Naive thymus-derived CD4-positive, alpha-beta T cell (primary cell): ENCODE measurements at regions not wholly inside any gene's neighbourhood (a gene's known extent, or its start where the extent isn't known, plus 50 kb on each side); places are given as distances from the start of the nearest gene placed in this dataset.
"Not testable (repeated sequence)": the region's sequence is repeated elsewhere in the genome, so short reads cannot be mapped to it uniquely, and the experiment has no call there.

Experiments
- ATAC-seq: fragments of 150-1000 bp; cut with Tn5 transposase; 2 replicates; pipeline ENCODE4 v1.10.0; 2021; ENCODE audit warnings: mild to moderate bottlenecking, moderate library complexity
- CTCF ChIA-PET: fragments of 350-600 bp; sonication (Branson Sonifier 250); formaldehyde crosslinking; loops from one replicate; lab custom pipeline; 2021; ENCODE audit warnings: antibody characterized with exemption; lab: Charles Lee
- POLR2A ChIA-PET: fragments of 350-600 bp; sonication (Branson Sonifier 250); formaldehyde crosslinking; loops from one replicate; lab custom pipeline; 2021; ENCODE audit warnings: antibody characterized with exemption, inconsistent platforms; lab: Charles Lee
- DNase-seq, 9 donors: peaks; one replicate each; pipeline versions ENCODE4 v3.0.0 to v3.0.0-alpha.2; 2020 to 2022; ENCODE audit warnings: mixed read lengths in 1 of 9
- H3K27ac ChIP-seq: one replicate; pipeline ENCODE4 v1.7.0; 2013; ENCODE audit warnings: mild to moderate bottlenecking, low read depth, low read length, moderate library complexity
- H3K27me3 ChIP-seq, 2 donors: one replicate each; pipeline ENCODE4 v1.7.0; 2013; ENCODE audit warnings: low read length in 2 of 2, mild to moderate bottlenecking in 2 of 2, moderate library complexity in 2 of 2; ENCODE audit not compliant: control insufficient read depth in 2 of 2, insufficient read depth in 2 of 2
- H3K36me3 ChIP-seq, 3 experiments: 1 replicate in 2 of 3; 2 replicates in 1 of 3; pipeline ENCODE4 v1.7.0; 2013; ENCODE audit warnings: low read length in 3 of 3, mild to moderate bottlenecking in 3 of 3, moderate library complexity in 1 of 3; ENCODE audit not compliant: insufficient read depth in 3 of 3, control insufficient read depth in 2 of 3
- H3K4me1 ChIP-seq, 2 donors: one replicate each; pipeline ENCODE4 v1.7.0; 2013; ENCODE audit warnings: low read length in 2 of 2, mild to moderate bottlenecking in 2 of 2, moderate library complexity in 1 of 2; ENCODE audit not compliant: control insufficient read depth in 2 of 2, insufficient read depth in 2 of 2
- H3K4me3 ChIP-seq: 2 replicates; pipeline ENCODE4 v1.7.0; 2013; ENCODE audit warnings: mild to moderate bottlenecking, low read length
- H3K9me3 ChIP-seq, 3 experiments: 1 replicate in 2 of 3; 2 replicates in 1 of 3; pipeline ENCODE4 v1.7.0; 2013; ENCODE audit warnings: low read length in 3 of 3; ENCODE audit not compliant: control insufficient read depth in 2 of 3
- H3K27ac Mint-ChIP-seq, 9 donors: one replicate each; pipeline ENCODE4 v1.8.0; 2020 to 2022; ENCODE audit warnings: mixed read lengths in 9 of 9, mild to moderate bottlenecking in 8 of 9, moderate library complexity in 5 of 9, inconsistent platforms in 2 of 9
- H3K27me3 Mint-ChIP-seq, 5 donors: one replicate each; pipeline ENCODE4 v1.8.0; 2021 to 2022; ENCODE audit warnings: mixed read lengths in 5 of 5, mild to moderate bottlenecking in 1 of 5
- H3K36me3 Mint-ChIP-seq, 5 donors: one replicate each; pipeline ENCODE4 v1.8.0; 2020 to 2022; ENCODE audit warnings: mixed read lengths in 5 of 5, mild to moderate bottlenecking in 3 of 5, inconsistent platforms in 1 of 5
- H3K4me1 Mint-ChIP-seq, 7 donors: one replicate each; pipeline ENCODE4 v1.8.0; 2020 to 2022; ENCODE audit warnings: mixed read lengths in 7 of 7, mild to moderate bottlenecking in 3 of 7, inconsistent platforms in 1 of 7
- H3K4me3 Mint-ChIP-seq, 10 donors: one replicate each; pipeline ENCODE4 v1.8.0; 2020 to 2022; ENCODE audit warnings: mild to moderate bottlenecking in 10 of 10, mixed read lengths in 10 of 10, moderate library complexity in 6 of 10, inconsistent platforms in 2 of 10
- H3K9me3 Mint-ChIP-seq, 11 donors: one replicate each; pipeline ENCODE4 v1.8.0; 2020 to 2022; ENCODE audit warnings: mixed read lengths in 11 of 11, mild to moderate bottlenecking in 4 of 11, inconsistent platforms in 1 of 11, moderate library complexity in 1 of 11
- intact Hi-C, 2 donors: fragments of 100-400 bp; cut with micrococcal nuclease; formaldehyde crosslinking; loops; one replicate each; pipeline ENCODE4 v1.15.1; 2023

GRCh38 chrX:121733514-121733913 lies 686.1 kb downstream of the GLUD2 start:
- Mint-ChIP-seq H3K27me3 (no peaks in the 10 kb centered on the region), H3K4me1 (no peaks in the 10 kb centered on the region), H3K36me3 (no peaks in the 10 kb centered on the region), H3K27ac (no peak overlapping the region), H3K4me3 (no peak overlapping the region), H3K9me3 (peaks cover 0 to 2% (median 0%) of the 10 kb centered on the region in 11 donors)
- ChIA-PET CTCF (no interaction called here), POLR2A (no interaction called here)
- no peaks in the 10 kb centered on the region for H3K9me3 ChIP-seq
- H3K4me1 ChIP-seq, result no peaks in the 10 kb centered on the region
- no peak overlapping the region for H3K27ac ChIP-seq
- DNase-seq (no peak), ATAC-seq (no peak)
- intact Hi-C loops, result no loop called here
- H3K27me3 ChIP-seq, result no peaks in the 10 kb centered on the region
- H3K36me3 ChIP-seq, result no peaks in the 10 kb centered on the region
- no peak overlapping the region for H3K4me3 ChIP-seq

GRCh38 chrX:121746105-121746504 lies 698.7 kb downstream of the GLUD2 start:
- no peaks in the 10 kb centered on the region for H3K9me3 ChIP-seq
- Mint-ChIP-seq H3K4me1 (no peaks in the 10 kb centered on the region), H3K36me3 (no peaks in the 10 kb centered on the region), H3K27ac (no peak overlapping the region), H3K9me3 (peaks cover 0 to 4% (median 0%) of the 10 kb centered on the region in 11 donors), H3K4me3 (no peak overlapping the region), H3K27me3 (no peaks in the 10 kb centered on the region)
- no peak overlapping the region for H3K27ac ChIP-seq
- H3K4me1 ChIP-seq, result no peaks in the 10 kb centered on the region
- ATAC-seq, result no peak
- no peak overlapping the region for H3K4me3 ChIP-seq
- ChIA-PET CTCF (no interaction called here), POLR2A (no interaction called here)
- DNase-seq, result no peak
- no peaks in the 10 kb centered on the region for H3K36me3 ChIP-seq
- intact Hi-C loops, result no loop called here
- no peaks in the 10 kb centered on the region for H3K27me3 ChIP-seq

- POLR2A ChIA-PET, H3K9me3 ChIP-seq, H3K36me3 ChIP-seq, intact Hi-C loops, H3K4me1 Mint-ChIP-seq, H3K9me3 Mint-ChIP-seq, ATAC-seq, H3K27me3 Mint-ChIP-seq, H3K27ac ChIP-seq, H3K4me3 Mint-ChIP-seq, CTCF ChIA-PET, H3K4me3 ChIP-seq, H3K36me3 Mint-ChIP-seq, H3K27me3 ChIP-seq, H3K4me1 ChIP-seq, DNase-seq, H3K27ac Mint-ChIP-seq: not testable (repeated sequence)
Observed at GRCh38 chrX:121753602-121754001, 706.2 kb downstream of the GLUD2 start.

DNA sequence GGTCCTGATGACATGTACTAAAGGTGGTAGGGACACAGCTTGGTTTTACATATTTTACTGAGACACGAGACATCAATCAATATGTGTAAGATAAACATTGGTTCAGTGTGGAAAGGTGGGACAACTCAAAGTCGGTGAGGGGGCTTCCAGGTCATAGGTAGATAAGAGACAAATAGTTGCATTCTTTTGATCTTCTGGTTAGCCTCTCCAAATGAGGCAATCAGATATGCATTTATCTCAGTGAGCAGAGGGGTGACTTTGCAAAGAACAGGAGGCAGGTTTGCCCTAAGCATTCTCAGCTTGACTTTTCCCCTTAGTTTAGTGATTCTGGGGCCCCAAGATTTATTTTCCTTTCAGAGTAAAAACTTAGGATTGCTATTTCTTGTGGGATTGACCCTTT lies 706.9 kb downstream of the GLUD2 start:
- no peak overlapping the region for H3K4me3 Mint-ChIP-seq
- H3K27me3 Mint-ChIP-seq, result no peaks in the 10 kb centered on the region
- CTCF ChIA-PET, result no interaction called here
- H3K36me3 ChIP-seq, result no peaks in the 10 kb centered on the region
- H3K27me3 ChIP-seq, result no peaks in the 10 kb centered on the region
- no peaks in the 10 kb centered on the region for H3K36me3 Mint-ChIP-seq
- POLR2A ChIA-PET, result no interaction called here
- H3K9me3 Mint-ChIP-seq, result no peaks in the 10 kb centered on the region
- no peaks in the 10 kb centered on the region for H3K4me1 Mint-ChIP-seq
- no peak overlapping the region for H3K27ac ChIP-seq
- H3K4me3 ChIP-seq, result no peak overlapping the region
- no peaks in the 10 kb centered on the region for H3K4me1 ChIP-seq
- H3K9me3 ChIP-seq, result no peaks in the 10 kb centered on the region
- DNase-seq (no peak), ATAC-seq (no peak)
- intact Hi-C loops, result no loop called here
- no peak overlapping the region for H3K27ac Mint-ChIP-seq

GRCh38 chrX:121755541-121755940 lies 708.1 kb downstream of the GLUD2 start:
- no peak overlapping the region for H3K27ac Mint-ChIP-seq
- H3K4me3 ChIP-seq, result no peak overlapping the region

GRCh38 chrX:121761845-121762244 lies 714.4 kb downstream of the GLUD2 start:
- Mint-ChIP-seq H3K27me3 (no peaks in the 10 kb centered on the region), H3K36me3 (no peaks in the 10 kb centered on the region), H3K4me3 (no peak overlapping the region), H3K27ac (no peak overlapping the region), H3K4me1 (no peaks in the 10 kb centered on the region), H3K9me3 (peaks cover 0 to 2% (median 0%) of the 10 kb centered on the region in 11 donors)
- intact Hi-C loops, result no loop called here
- no peak for ATAC-seq
- ChIA-PET CTCF (no interaction called here), POLR2A (no interaction called here)
- Histone ChIP-seq H3K4me3 (no peak overlapping the region), H3K4me1 (no peaks in the 10 kb centered on the region), H3K9me3 (no peaks in the 10 kb centered on the region), H3K27me3 (no peaks in the 10 kb centered on the region), H3K27ac (no peak overlapping the region), H3K36me3 (no peaks in the 10 kb centered on the region)
- no peak for DNase-seq

More at GRCh38 chrX:121755541-121755940, 708.1 kb downstream of the GLUD2 start:
- ATAC-seq (no peak), DNase-seq (no peak)
- Histone ChIP-seq H3K9me3 (no peaks in the 10 kb centered on the region), H3K4me1 (no peaks in the 10 kb centered on the region), H3K27ac (no peak overlapping the region), H3K27me3 (no peaks in the 10 kb centered on the region), H3K36me3 (no peaks in the 10 kb centered on the region)
- Mint-ChIP-seq H3K4me3 (no peak overlapping the region), H3K27me3 (no peaks in the 10 kb centered on the region), H3K4me1 (no peaks in the 10 kb centered on the region), H3K9me3 (no peaks in the 10 kb centered on the region), H3K36me3 (no peaks in the 10 kb centered on the region)
- intact Hi-C loops, result no loop called here
- ChIA-PET CTCF (no interaction called here), POLR2A (no interaction called here)

GRCh38 chrX:121763671-121764070 lies 716.3 kb downstream of the GLUD2 start:
- H3K27ac Mint-ChIP-seq, result no peak overlapping the region
- ChIA-PET POLR2A (no interaction called here), CTCF (no interaction called here)
- Histone ChIP-seq H3K4me1 (no peaks in the 10 kb centered on the region), H3K36me3 (no peaks in the 10 kb centered on the region), H3K9me3 (no peaks in the 10 kb centered on the region), H3K4me3 (no peak overlapping the region), H3K27me3 (no peaks in the 10 kb centered on the region), H3K27ac (no peak overlapping the region)
- no peaks in the 10 kb centered on the region for H3K4me1 Mint-ChIP-seq
- H3K9me3 Mint-ChIP-seq, result peaks cover 0 to 4% (median 0%) of the 10 kb centered on the region in 11 donors
- no peak overlapping the region for H3K4me3 Mint-ChIP-seq
- intact Hi-C loops, result no loop called here
- no peaks in the 10 kb centered on the region for H3K36me3 Mint-ChIP-seq
- DNase-seq, result no peak
- H3K27me3 Mint-ChIP-seq, result no peaks in the 10 kb centered on the region
- no peak for ATAC-seq
